ENCODE measurements at regions not wholly inside any gene's neighbourhood (a gene's known extent, or its start where the extent isn't known, plus 50 kb on each side); places are given as distances from the start of the nearest gene placed in this dataset.

DNA sequence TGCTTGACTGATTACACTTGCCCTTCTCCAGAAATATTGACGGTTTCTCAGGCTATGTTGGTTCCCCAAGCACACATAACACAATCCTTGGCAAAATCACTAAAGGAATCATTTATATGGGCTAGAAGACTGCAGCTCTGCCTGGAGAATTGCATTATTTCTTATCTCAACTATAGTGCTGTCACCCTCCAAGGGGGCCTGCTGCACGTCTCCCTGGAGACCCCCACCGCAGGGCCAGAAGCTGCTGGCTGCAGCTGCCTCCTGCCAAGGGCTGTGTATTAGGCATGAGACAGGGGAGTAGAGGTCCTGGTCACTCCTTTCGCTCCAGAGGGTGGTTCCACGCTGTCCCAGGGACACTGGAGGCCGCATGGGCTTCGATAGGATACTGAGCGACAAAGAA lies 76.6 kb downstream of the LRRC30 start:
- whole genome bisulfite sequencing, 2 donors = 66 to 69% methylated on average over 8 of the region's 8 CpGs
- Histone ChIP-seq H3K4me3 (ENCODE audit: low read length in 2 of 2) (no peak overlapping the region), H3K9me3 (ENCODE audit: control insufficient read depth, low read length) (no peaks in the 10 kb centered on the region), H3K4me1 (ENCODE audit: control insufficient read depth in 1 of 2, insufficient read depth in 2 of 2, low read length in 2 of 2) (no peaks in the 10 kb centered on the region), H3K27me3 (ENCODE audit: control insufficient read depth in 1 of 2, insufficient read depth in 2 of 2, low read length in 1 of 2) (peaks cover 0 to 1% of the 10 kb centered on the region in 2 donors), H3K27ac (ENCODE audit: low read depth in 1 of 2, low read length in 2 of 2) (no peak overlapping the region), H3K36me3 (ENCODE audit: control insufficient read depth in 1 of 2, insufficient read depth in 2 of 2, low read length in 1 of 2) (no peaks in the 10 kb centered on the region)
- ATAC-seq (ENCODE audit: low FRiP score) (no peak), DNase-seq (no peak)
- intact Hi-C loops (cut with DNase I) = no loop called here

GRCh38 chr18:7317804-7318231 lies 86.9 kb downstream of the LRRC30 start:
- Histone ChIP-seq H3K27ac (ENCODE audit: low read depth in 1 of 2, low read length in 2 of 2) (no peak overlapping the region), H3K4me3 (ENCODE audit: low read length in 2 of 2) (no peak overlapping the region), H3K4me1 (ENCODE audit: control insufficient read depth in 1 of 2, insufficient read depth in 2 of 2, low read length in 2 of 2) (no peaks in the 10 kb centered on the region), H3K36me3 (ENCODE audit: control insufficient read depth in 1 of 2, insufficient read depth in 2 of 2, low read length in 1 of 2) (no peaks in the 10 kb centered on the region), H3K27me3 (ENCODE audit: control insufficient read depth in 1 of 2, insufficient read depth in 2 of 2, low read length in 1 of 2) (no peaks in the 10 kb centered on the region), H3K9me3 (ENCODE audit: control insufficient read depth, low read length) (no peaks in the 10 kb centered on the region)
- ATAC-seq (ENCODE audit: low FRiP score) = no peak
- 86 to 87% methylated on average over 6 of the region's 6 CpGs for WGBS, 2 donors
- intact Hi-C loops (cut with DNase I) = no loop called here
- DNase-seq = no peak

GRCh38 chr18:7319161-7319560 lies 88.3 kb downstream of the LRRC30 start:
- WGBS, 2 donors = 77 to 79% methylated on average over 10 of the region's 10 CpGs

DNA sequence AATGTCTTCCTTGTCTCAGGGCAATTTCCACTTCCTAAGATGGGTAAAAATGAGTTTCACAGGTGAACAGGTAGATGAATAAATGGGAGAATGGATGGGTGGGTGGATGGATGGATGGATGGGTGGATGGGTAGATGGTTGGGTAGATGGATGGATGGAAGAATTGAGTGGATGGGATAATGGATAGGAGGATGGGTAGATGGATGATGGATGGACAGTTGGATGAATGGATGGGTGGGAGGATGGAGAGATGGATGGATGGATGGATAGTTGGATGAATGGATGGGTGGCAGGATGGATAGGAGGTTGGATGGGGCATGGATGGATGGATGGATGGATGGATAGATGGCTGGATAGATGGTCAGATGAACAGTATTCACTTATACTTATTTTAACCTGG lies 90.9 kb downstream of the LRRC30 start:
- peaks cover 1% of the 10 kb centered on the region for H3K9me3 ChIP-seq (ENCODE audit: control insufficient read depth, low read length)
- H3K36me3 ChIP-seq (ENCODE audit: control insufficient read depth in 1 of 2, insufficient read depth in 2 of 2, low read length in 1 of 2) = no peaks in the 10 kb centered on the region
- DNase-seq = no peak
- H3K4me1 ChIP-seq (ENCODE audit: control insufficient read depth in 1 of 2, insufficient read depth in 2 of 2, low read length in 2 of 2) = no peaks in the 10 kb centered on the region
- no peak overlapping the region for H3K27ac ChIP-seq (ENCODE audit: low read depth in 1 of 2, low read length in 2 of 2)
- intact Hi-C loops (cut with DNase I) = no loop called here
- H3K4me3 ChIP-seq (ENCODE audit: low read length in 2 of 2) = no peak overlapping the region
- ATAC-seq (ENCODE audit: low FRiP score) = no peak
- H3K27me3 ChIP-seq (ENCODE audit: control insufficient read depth in 1 of 2, insufficient read depth in 2 of 2, low read length in 1 of 2) = no peaks in the 10 kb centered on the region

More at GRCh38 chr18:7319161-7319560, 88.3 kb downstream of the LRRC30 start:
- intact Hi-C loops (cut with DNase I) = no loop called here
- no peak overlapping the region for H3K27ac ChIP-seq (ENCODE audit: low read depth in 1 of 2, low read length in 2 of 2)
- H3K36me3 ChIP-seq (ENCODE audit: control insufficient read depth in 1 of 2, insufficient read depth in 2 of 2, low read length in 1 of 2) = no peaks in the 10 kb centered on the region
- ATAC-seq (ENCODE audit: low FRiP score) = no peak
- no peak for DNase-seq
- H3K4me3 ChIP-seq (ENCODE audit: low read length in 2 of 2) = no peak overlapping the region
- no peaks in the 10 kb centered on the region for H3K4me1 ChIP-seq (ENCODE audit: control insufficient read depth in 1 of 2, insufficient read depth in 2 of 2, low read length in 2 of 2)
- no peaks in the 10 kb centered on the region for H3K9me3 ChIP-seq (ENCODE audit: control insufficient read depth, low read length)
- H3K27me3 ChIP-seq (ENCODE audit: control insufficient read depth in 1 of 2, insufficient read depth in 2 of 2, low read length in 1 of 2) = no peaks in the 10 kb centered on the region

GRCh38 chr18:7322817-7323485 lies 92.1 kb downstream of the LRRC30 start:
- Histone ChIP-seq H3K36me3 (ENCODE audit: control insufficient read depth in 1 of 2, insufficient read depth in 2 of 2, low read length in 1 of 2) (no peaks in the 10 kb centered on the region), H3K4me3 (ENCODE audit: low read length in 2 of 2) (no peak overlapping the region), H3K27me3 (ENCODE audit: control insufficient read depth in 1 of 2, insufficient read depth in 2 of 2, low read length in 1 of 2) (no peaks in the 10 kb centered on the region), H3K4me1 (ENCODE audit: control insufficient read depth in 1 of 2, insufficient read depth in 2 of 2, low read length in 2 of 2) (no peaks in the 10 kb centered on the region), H3K9me3 (ENCODE audit: control insufficient read depth, low read length) (peaks cover 1% of the 10 kb centered on the region), H3K27ac (ENCODE audit: low read depth in 1 of 2, low read length in 2 of 2) (no peak overlapping the region)
- WGBS, 2 donors = 36% methylated on average over 8 of the region's 8 CpGs
- intact Hi-C loops (cut with DNase I) = no loop called here
- DNase-seq (no peak), ATAC-seq (ENCODE audit: low FRiP score) (no peak)

- Histone ChIP-seq H3K4me3 (ENCODE audit: low read length in 2 of 2) (no peak overlapping the region), H3K27ac (ENCODE audit: low read depth in 1 of 2, low read length in 2 of 2) (no peak overlapping the region), H3K9me3 (ENCODE audit: control insufficient read depth, low read length) (peaks cover 1% of the 10 kb centered on the region), H3K4me1 (ENCODE audit: control insufficient read depth in 1 of 2, insufficient read depth in 2 of 2, low read length in 2 of 2) (no peaks in the 10 kb centered on the region), H3K36me3 (ENCODE audit: control insufficient read depth in 1 of 2, insufficient read depth in 2 of 2, low read length in 1 of 2) (no peaks in the 10 kb centered on the region), H3K27me3 (ENCODE audit: control insufficient read depth in 1 of 2, insufficient read depth in 2 of 2, low read length in 1 of 2) (no peaks in the 10 kb centered on the region)
- ATAC-seq (ENCODE audit: low FRiP score) (no peak), DNase-seq (no peak)
- WGBS, 2 donors = 71 to 74% methylated on average over 5 of the region's 5 CpGs
- intact Hi-C loops (cut with DNase I) = no loop called here
Observed at GRCh38 chr18:7325126-7325430, 94.2 kb downstream of the LRRC30 start.

DNA sequence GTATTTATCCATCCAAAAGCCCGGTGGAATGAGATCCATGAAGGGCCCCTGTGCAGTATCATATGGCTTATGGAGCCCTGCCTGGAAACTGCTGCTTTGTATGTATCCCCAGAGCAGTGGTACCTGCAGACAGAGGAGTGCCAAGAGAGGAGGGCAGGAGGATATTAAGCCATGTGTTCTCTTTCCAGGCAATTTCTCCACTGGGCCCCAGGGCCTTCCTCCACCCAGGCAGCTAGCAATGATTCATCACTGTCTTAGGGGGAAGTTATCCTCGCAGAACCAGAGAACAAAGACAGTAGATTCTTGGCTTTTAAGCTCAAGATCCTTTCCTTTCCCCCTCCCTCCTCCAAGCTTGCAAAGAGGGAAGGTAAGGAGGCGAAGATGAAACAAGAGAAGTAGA lies 98.1 kb downstream of the LRRC30 start:
- Histone ChIP-seq H3K4me3 (ENCODE audit: low read length in 2 of 2) (no peak overlapping the region), H3K9me3 (ENCODE audit: control insufficient read depth, low read length) (peaks cover 1% of the 10 kb centered on the region), H3K36me3 (ENCODE audit: control insufficient read depth in 1 of 2, insufficient read depth in 2 of 2, low read length in 1 of 2) (no peaks in the 10 kb centered on the region), H3K4me1 (ENCODE audit: control insufficient read depth in 1 of 2, insufficient read depth in 2 of 2, low read length in 2 of 2) (no peaks in the 10 kb centered on the region), H3K27me3 (ENCODE audit: control insufficient read depth in 1 of 2, insufficient read depth in 2 of 2, low read length in 1 of 2) (no peaks in the 10 kb centered on the region), H3K27ac (ENCODE audit: low read depth in 1 of 2, low read length in 2 of 2) (no peak overlapping the region)
- WGBS, 2 donors = 34 to 39% methylated on average over 3 of the region's 3 CpGs
- no peak for DNase-seq
- ATAC-seq (ENCODE audit: low FRiP score) = no peak
- intact Hi-C loops (cut with DNase I) = no loop called here

DNA sequence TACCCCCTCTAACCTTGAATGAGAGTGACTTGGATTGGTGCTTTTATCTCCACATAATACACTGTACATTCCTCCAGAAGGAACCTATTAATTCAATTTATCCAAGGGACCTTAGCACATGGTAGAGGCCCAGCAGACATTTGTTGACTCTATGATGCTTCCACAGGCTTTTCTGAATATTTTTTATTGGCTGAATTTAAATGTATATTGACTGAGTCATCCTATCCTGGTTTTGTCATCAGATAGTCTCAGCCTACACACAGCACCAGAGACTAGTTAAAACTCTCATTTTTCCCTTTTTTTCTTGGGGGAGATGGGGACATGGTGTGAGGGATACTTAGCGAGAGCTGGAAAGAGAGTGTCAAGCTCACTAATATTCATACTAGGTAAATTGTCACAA lies 101.6 kb downstream of the LRRC30 start:
- no peaks in the 10 kb centered on the region for H3K27me3 ChIP-seq (ENCODE audit: control insufficient read depth in 1 of 2, insufficient read depth in 2 of 2, low read length in 1 of 2)
- DNase-seq = no peak
- no peaks in the 10 kb centered on the region for H3K4me1 ChIP-seq (ENCODE audit: control insufficient read depth in 1 of 2, insufficient read depth in 2 of 2, low read length in 2 of 2)
- no peaks in the 10 kb centered on the region for H3K36me3 ChIP-seq (ENCODE audit: control insufficient read depth in 1 of 2, insufficient read depth in 2 of 2, low read length in 1 of 2)
- intact Hi-C loops (cut with DNase I) = no loop called here
- H3K27ac ChIP-seq (ENCODE audit: low read depth in 1 of 2, low read length in 2 of 2) = no peak overlapping the region
- H3K4me3 ChIP-seq (ENCODE audit: low read length in 2 of 2) = no peak overlapping the region
- no peaks in the 10 kb centered on the region for H3K9me3 ChIP-seq (ENCODE audit: control insufficient read depth, low read length)
- no peak for ATAC-seq (ENCODE audit: low FRiP score)
- WGBS, 2 donors = 92 to 100% methylated on average over 1 of the region's 1 CpG

- intact Hi-C loops (cut with DNase I) = no loop called here
- H3K27me3 ChIP-seq (ENCODE audit: control insufficient read depth in 1 of 2, insufficient read depth in 2 of 2, low read length in 1 of 2) = no peaks in the 10 kb centered on the region
- 92 to 93% methylated on average over 5 of the region's 5 CpGs for WGBS, 2 donors
- no peaks in the 10 kb centered on the region for H3K36me3 ChIP-seq (ENCODE audit: control insufficient read depth in 1 of 2, insufficient read depth in 2 of 2, low read length in 1 of 2)
- no peak overlapping the region for H3K4me3 ChIP-seq (ENCODE audit: low read length in 2 of 2)
- no peak for ATAC-seq (ENCODE audit: low FRiP score)
- no peak for DNase-seq
- H3K27ac ChIP-seq (ENCODE audit: low read depth in 1 of 2, low read length in 2 of 2) = no peak overlapping the region
- H3K9me3 ChIP-seq (ENCODE audit: control insufficient read depth, low read length) = no peaks in the 10 kb centered on the region
- H3K4me1 ChIP-seq (ENCODE audit: control insufficient read depth in 1 of 2, insufficient read depth in 2 of 2, low read length in 2 of 2) = no peaks in the 10 kb centered on the region
Observed at GRCh38 chr18:7333025-7333562, 102.2 kb downstream of the LRRC30 start.
